H54 (cell line): ENCODE measurements at regions not wholly inside any gene's neighbourhood (a gene's known extent, or its start where the extent isn't known, plus 50 kb on each side); places are given as distances from the start of the nearest gene placed in this dataset.

Experiments
- DNase-seq: peaks from one replicate; pipeline ENCODE4 v3.0.0; 2011; ENCODE audit warnings: low spot score, mixed read lengths; ENCODE audit not compliant: insufficient read length
- FAIRE-seq: peaks from 3 replicates; lab custom pipeline; 2011; peaks lifted over from hg19 to GRCh38; lab: Jason Lieb, UNC
- POLR2A ChIP-seq: IDR thresholded peaks from 2 replicates; pipeline ENCODE4 v1.6.1; 2011; ENCODE audit warnings: low read depth, mild to moderate bottlenecking, low read length

DNA sequence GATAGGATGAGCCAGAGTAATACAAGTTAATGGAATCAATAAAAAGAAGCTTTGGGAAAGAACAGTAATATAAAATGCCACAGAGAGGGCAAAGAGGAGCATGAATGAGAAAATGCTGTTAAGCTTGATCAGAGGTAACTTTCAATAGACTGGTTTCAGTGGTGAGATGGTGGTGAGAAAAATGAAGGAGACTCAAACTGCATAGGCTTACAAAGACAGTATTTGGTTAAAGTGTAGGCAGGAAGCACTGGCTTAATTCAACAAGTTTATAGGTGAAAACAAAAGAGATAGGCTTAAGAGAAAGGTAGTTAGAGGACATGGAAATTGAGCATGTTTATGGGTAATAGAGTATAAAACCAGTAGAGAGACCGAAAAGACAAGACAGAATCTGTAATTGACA, 298.6 kb upstream of the ADAMTS5 start:
- DNase-seq: no peak
- no peak for TF ChIP-seq POLR2A
- FAIRE-seq: no peak

DNA sequence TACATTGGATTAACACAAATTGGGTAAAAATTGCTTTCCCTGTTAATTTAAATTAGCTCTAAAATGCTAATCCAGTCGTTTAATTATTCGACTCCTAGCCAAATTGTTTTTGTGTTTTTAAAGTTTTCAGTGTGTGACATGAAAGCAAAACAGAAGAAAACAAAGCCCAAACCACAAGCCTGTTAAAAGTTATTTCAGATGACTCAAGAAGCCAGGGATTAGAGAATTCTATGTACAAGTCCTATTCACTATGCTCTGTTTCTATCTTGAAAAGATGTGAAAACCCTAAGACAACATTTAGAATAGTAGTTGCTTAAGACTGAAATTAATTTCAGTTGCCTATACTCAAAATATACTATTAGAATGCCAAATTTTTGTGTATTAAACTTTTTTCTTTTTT, 294.8 kb upstream of the ADAMTS5 start:
- DNase-seq (no peak), FAIRE-seq (no peak)

DNA sequence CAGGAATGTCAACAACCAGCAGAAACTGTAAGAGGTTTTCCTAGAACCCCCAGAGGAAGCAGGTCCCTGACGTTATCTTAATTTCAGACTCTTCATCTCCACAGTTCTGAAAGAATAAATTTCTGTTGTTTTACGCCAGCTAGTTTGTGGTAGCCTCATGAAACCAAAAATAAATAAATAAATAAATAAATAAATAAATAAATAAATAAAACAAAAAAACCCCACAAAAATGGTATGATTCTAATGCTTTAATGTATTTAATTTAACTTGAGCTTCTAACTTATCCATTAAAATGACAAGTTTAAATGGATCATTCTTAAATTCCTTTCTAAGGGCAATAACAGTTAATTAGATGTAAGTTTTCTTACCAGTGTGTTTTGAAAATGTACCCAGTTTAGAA, 293.8 kb upstream of the ADAMTS5 start:
- TF ChIP-seq POLR2A: no peak
- FAIRE-seq (no peak), DNase-seq (no peak)

More for the DNA sequence above, 294.8 kb upstream of the ADAMTS5 start:
- TF ChIP-seq POLR2A: no peak

DNA sequence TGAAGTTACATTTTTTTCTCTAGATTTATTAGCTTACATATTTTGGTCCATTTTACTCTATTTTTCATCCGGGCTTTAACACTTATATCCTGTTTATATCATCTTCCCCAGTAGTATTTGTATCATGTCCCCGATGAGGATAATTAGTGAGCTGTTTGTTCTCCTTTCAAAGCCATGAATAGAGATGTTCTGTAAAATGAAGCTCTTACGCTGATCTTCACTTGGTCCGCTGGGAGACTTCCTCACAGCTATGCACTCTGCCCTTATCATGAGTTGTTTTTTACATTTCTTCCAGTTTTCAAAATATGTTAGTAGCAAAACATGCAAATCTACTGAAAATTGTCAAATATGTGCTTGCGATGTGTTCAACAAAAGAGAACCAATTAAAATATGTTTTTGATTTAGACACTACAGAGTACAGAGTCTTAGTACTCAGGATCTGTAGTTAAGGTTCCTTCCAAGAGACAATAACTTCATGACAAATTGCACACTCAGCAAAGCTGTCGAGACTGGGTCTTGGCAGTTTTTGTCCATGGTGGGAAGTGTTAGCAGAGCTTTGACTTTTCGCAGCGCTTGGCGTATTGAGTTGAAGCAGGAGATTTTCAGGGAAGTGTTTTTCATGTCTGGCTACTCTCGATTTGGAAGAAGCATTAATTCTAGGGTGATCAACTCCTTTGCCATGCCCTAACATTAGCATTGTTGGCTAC, 292.0 kb upstream of the ADAMTS5 start:
- DNase-seq (no peak), FAIRE-seq (peak; percentile 15)
- TF ChIP-seq POLR2A: no peak

DNA sequence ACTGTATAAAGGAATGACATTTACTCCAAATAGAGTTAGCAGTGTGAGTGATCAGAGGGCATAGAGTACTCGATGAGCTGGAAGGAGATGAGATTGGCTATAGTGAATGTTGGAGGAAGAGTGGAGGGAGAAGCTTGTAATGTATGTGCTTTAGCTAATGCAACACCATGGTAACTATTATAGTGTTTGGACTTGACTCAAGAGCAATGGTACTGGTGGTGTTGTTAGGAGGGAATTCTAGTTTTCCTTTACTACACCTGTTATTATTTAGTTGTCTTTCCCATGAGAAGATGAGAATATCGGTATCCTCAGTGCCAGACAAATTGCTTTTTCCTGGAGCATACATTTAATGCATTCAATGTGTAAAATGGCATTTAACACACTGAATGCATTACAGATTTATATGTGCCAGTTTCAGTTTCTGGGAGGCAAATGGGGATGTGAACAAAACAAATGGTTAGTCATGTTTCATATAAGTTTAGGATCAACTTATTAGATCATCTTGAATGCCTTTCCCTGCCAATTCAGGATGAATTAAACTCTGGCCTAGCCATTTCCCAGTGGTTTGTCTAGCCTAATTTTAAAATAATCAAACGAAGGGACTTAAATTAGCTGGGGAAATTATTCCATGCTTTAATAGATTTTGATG, 291.1 kb upstream of the ADAMTS5 start:
- no peak for TF ChIP-seq POLR2A
- DNase-seq (no peak), FAIRE-seq (peak; percentile 53)

DNA sequence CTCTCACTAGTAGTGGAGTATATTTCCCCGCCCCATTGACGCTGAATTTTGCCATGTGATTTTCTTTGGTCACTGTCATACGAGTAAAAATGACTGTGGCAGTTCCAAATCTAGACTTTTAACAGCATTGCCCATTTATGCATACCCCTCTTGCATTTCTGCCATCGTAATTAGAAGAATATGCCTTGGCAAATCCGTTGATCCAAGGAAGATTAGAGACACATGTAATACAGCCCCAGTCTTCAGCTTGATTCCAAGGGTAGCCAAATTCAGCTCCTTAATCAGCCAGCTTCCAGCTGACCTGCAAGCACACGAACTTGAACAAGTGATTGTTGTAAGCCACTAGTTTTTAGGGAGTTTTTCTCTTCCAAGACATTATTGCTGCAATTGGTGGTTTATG, 290.3 kb upstream of the ADAMTS5 start:
- FAIRE-seq: no peak
- no peak for DNase-seq
- no peak for TF ChIP-seq POLR2A

DNA sequence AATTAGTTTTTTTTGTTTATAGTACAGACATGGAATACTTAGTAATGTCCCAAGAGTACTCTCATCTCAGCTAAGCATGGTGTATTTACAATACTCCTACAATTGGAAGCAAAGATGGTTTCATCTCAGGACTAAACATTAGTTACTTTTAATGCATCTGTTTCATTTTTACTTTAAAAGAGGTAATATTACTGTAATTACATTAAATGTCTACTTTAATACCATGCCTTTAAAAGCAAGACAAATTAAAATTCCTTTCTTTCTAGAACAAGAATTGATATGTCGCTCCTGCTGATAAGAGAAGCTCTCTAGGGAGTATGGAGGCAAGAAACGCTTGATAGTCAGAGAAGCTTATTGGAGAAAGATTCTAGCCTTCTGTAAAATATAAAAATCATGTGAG, 284.9 kb upstream of the ADAMTS5 start:
- no peak for TF ChIP-seq POLR2A
- FAIRE-seq (no peak), DNase-seq (no peak)

DNA sequence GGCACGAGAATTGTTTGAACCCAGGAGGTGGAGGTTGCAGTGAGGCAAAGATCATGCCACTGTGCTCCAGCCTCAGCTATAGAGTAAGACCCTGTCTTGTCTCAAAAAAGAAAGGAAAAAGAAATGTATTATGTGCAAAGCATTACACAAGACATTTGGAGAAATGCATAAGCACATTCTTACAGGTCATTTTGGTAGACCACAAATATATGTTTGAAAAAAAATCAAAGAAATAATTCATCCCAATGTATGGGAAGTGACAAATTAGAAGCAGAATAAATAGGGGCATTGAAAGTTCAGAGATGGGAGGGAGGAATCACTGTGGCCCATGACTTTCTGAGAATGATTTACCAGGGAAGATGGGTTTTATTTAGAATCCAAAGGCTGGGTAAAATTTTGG, 283.5 kb upstream of the ADAMTS5 start:
- no peak for TF ChIP-seq POLR2A
- FAIRE-seq (no peak), DNase-seq (no peak)

DNA sequence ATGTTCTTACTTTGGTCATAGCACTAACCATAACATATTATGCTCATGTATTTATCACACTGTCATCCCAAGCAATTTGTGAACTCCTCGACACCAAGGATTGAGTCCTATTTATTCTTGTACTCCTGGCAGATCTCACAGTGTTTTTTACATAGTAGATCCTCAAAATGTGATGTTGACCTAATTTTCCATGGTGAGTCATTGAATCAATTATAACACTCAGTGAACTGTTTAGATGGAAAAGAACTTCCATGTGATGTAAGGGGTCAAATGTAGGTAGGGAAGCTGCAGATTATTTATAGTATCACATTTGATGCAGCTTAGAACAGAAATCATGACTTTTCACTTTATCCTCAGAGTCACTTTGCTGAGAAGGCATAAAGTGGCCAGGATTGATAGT, 281.9 kb upstream of the ADAMTS5 start:
- TF ChIP-seq POLR2A: no peak
- peak; percentile 20 for FAIRE-seq
- DNase-seq: no peak

DNA sequence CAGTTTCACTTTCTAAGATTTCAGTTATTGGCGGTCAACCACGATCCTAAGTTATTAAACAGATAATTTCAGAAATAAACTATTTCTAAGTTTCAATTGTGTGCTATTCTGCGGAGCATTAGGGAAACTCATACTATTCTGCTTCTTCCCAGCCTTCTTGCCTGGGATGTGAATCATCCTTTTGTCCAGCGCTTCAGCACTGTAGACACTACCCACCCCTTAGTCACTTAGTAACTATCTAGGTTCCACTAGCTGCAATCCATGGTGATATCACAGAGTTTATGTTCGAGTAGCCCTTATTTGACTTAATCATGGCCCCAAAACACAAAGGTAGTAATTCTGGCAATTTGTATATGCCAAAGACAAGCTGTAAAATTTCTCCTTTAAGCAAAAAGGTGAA, 279.9 kb upstream of the ADAMTS5 start:
- no peak for TF ChIP-seq POLR2A
- DNase-seq (peak; percentile 15), FAIRE-seq (peak; percentile 97)

DNA sequence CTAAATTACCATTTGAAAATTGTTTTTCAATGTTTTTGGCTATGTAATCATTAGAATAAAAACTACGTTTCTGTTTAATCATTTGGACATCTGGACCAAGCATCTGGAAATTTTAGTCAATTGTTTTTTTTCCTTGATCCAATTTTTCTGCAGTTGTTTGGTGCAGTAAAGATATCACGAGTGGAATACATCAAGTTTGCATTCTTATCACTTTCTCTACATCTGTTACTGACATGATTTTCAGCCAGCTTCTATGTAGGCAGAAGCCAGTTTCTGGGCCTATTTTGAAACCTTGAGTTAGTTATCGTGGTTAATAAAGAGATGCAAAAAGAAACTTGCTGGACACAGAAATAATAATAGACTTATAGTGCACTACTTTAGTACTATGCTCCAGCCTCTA, 277.9 kb upstream of the ADAMTS5 start:
- TF ChIP-seq POLR2A: no peak

DNA sequence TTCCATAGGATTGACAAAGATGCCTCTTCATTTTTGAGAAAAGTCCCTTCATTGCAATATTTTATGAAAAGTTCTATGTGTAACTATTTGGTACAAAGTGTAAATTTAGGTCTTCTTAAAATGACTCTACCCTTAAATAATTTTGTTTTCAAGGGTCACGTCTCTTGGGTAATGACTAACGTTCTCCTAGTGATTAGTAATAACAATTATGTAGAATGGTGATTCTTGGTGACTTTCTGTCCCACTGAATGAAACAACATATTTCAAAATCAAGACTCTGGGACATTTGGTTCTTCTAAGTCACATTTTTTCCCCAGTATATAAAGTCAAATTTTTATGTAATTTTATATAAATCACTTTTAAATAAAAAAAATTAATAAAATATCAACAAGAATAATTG, 277.5 kb upstream of the ADAMTS5 start:
- no peak for TF ChIP-seq POLR2A
- DNase-seq: no peak
- FAIRE-seq: no peak

More for the DNA sequence above, 277.9 kb upstream of the ADAMTS5 start:
- FAIRE-seq (no peak), DNase-seq (no peak)

DNA sequence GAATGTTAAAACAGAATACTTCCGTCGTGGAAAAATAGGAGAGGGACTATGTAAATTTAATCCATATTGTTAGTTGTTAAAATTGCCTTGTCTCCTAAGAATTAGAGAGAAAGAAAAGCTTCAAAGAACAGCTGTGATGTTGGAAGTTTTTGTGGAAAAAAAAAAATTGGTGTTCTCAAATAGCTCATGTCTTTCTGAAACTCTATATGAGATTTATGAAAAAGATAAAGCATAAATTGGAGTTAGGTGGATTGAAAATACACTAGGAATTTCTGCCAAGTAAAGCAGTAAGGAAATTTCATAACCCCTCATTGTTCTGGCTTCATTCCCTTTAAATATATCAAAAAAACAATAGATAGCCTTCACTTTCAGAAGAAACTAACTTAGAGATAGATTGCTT, 274.0 kb upstream of the ADAMTS5 start:
- FAIRE-seq (no peak), DNase-seq (no peak)
- TF ChIP-seq POLR2A: no peak

DNA sequence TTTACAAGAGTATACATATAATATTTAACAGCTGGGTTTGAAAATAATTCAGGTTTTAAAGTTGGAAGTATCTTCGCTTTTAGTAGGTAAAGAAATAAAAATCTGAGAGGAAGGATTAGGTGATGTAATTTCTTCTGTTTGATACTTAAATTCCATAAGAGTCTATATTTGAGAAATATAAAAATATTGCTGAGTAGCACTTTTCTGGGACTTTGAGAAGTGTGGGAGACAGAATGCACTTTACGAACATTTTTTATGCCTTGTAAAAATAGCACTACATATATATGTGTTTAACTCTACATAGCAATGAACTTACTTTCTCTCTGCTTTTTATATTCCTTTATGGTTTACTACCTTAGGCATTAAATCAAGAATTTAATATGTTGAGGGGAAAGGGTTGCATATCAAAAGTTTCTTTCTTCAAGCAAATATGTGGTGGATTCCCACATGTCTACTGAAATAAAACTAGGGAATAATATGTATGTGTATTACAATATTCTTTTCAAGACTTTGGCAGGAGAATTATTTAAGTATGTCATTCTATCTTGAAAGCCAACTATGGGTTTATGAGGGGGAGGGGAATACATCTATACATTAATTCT, 266.7 kb upstream of the ADAMTS5 start:
- DNase-seq (no peak), FAIRE-seq (no peak)
- TF ChIP-seq POLR2A: no peak
